HG02763 (cell line): ENCODE measurements at regions not wholly inside any gene's neighbourhood (a gene's known extent, or its start where the extent isn't known, plus 50 kb on each side); places are given as distances from the start of the nearest gene placed in this dataset.
"Not testable (repeated sequence)": the region's sequence is repeated elsewhere in the genome, so short reads cannot be mapped to it uniquely, and the experiment has no call there.

Source experiments
- ATAC-seq: cut with Tn5 transposase; IDR thresholded peaks from one replicate; pipeline ENCODE4 v1.9.1; 2021; ENCODE audit warnings: mild to moderate bottlenecking, moderate library complexity; ENCODE audit not compliant: unreplicated experiment

- no peak for ATAC-seq
These were observed 224.7 kb downstream of the ZIC5 start for GRCh38 chr13:99746637-99747402.

DNA sequence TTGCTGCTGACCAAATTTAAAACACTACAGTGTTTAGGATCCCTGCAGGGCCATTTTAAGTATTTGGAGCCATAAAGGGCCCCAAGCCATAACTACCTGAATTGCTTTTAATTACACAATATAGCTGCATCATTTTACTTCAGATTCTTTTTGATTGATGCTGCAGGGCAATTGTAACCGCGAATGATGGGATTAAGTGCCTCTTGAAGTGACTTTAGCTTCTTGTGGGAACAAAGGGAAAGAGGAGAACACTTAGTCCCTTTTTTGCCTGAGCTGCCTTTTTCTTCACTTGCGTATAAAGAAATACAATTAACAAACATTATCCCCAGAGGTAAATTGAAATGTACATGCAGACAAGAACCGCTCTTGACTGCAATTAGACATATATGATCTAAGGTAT lies 228.5 kb downstream of the ZIC5 start:
- ATAC-seq, result no peak

GRCh38 chr13:99741960-99742359 lies 229.6 kb downstream of the ZIC5 start:
- ATAC-seq, result no peak

DNA sequence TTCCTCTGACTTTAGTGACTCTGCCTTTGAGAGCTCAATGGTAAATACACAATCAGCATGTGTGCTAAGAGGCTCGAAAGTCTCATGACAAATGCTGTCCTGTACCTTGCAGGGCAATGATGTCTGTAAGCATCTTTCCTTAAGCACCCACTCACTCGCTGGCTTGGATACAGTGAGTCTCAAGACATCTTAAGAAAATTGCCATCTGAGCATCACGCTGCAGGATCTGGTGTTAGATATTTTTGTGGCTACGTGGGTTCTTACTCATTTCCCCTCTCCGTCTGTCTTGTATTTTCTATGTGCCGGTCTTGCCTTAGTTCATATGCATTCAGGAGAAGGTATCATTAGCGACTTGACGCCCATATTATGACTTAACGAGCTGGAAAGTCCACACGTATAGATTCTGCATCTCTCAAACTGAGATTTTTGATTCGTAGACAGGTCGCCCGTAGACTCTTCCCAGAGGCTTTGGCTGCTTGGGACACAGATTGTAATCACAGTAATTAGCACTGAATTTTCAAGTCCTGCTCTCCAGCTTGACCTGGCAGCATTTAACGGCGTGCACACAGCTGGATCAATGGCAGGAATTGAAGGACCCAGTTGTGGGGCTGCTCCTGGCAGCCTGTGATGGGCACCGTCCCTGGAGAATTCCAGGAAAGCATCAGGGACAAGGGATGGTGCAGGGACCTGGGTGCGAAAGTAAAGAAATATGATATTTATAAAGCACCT lies 231.2 kb downstream of the ZIC5 start:
- ATAC-seq, result no peak

DNA sequence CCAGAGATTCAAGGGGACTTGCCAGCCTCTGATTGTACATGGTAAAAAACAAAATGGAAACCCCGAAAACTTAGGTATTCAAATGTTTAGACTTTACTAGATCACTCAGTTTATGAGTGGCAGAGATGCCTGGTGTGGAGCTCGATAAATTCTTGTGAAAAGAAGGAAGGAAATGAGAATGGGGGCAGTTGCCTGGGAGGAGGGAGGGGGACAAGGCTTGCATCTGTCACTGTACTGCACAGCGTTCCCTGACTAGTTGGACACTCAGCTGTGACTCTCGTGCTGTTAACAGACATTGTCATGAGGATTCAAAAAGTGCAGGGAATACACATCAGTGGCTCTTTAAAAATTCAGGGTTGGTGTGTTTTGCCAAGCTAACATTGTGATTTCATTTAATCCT lies 232.9 kb downstream of the ZIC5 start:
- ATAC-seq, result no peak

- ATAC-seq, result no peak
These were observed 233.9 kb downstream of the ZIC5 start for GRCh38 chr13:99737481-99738245.

GRCh38 chr13:99736541-99736940 lies 235.0 kb downstream of the ZIC5 start:
- no peak for ATAC-seq

DNA sequence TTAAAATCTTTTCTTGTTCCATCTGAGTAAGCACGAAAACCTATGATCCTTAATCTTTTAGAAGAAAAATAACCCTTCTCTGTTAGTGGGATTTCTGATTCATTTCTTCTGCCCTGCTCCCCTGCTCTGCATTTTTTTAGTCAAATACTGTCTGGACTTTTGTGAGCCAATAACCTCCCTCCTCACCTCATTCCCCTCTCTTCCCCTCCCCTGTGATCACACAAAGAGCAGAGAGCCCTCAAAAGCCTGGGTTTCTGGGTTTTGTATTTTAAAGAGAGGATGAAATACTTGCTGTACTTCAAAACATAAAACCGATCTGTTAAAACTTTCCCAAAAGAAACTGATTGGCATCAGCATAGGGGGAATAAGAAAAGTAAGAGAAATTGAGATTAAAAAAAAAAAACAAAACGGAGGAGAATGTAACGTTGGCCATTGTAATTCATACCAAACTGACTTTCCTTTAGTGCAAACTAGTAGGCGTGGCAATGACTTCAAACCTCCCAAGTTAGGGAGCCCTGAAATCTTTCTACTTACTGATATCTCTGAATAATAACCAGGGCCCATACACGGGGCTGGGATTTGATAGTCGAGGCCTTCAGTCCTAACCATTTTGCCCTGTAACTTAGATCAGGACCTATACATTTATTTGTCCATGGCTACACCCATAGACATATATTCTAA lies 232.9 kb downstream of the TM9SF2 start:
- ATAC-seq, result no peak

- no peak for ATAC-seq
These were observed 232.1 kb downstream of the TM9SF2 start for GRCh38 chr13:99733346-99733745.

GRCh38 chr13:99731747-99732146 lies 230.5 kb downstream of the TM9SF2 start:
- no peak for ATAC-seq

- ATAC-seq, result no peak
These were observed 229.1 kb downstream of the TM9SF2 start for GRCh38 chr13:99730403-99730802.

- ATAC-seq, result no peak
These were observed 228.5 kb downstream of the TM9SF2 start for GRCh38 chr13:99729745-99730144.

GRCh38 chr13:99727651-99728050 lies 226.4 kb downstream of the TM9SF2 start:
- not testable (repeated sequence) for ATAC-seq

GRCh38 chr13:99726282-99726894 lies 225.1 kb downstream of the TM9SF2 start:
- no peak for ATAC-seq

DNA sequence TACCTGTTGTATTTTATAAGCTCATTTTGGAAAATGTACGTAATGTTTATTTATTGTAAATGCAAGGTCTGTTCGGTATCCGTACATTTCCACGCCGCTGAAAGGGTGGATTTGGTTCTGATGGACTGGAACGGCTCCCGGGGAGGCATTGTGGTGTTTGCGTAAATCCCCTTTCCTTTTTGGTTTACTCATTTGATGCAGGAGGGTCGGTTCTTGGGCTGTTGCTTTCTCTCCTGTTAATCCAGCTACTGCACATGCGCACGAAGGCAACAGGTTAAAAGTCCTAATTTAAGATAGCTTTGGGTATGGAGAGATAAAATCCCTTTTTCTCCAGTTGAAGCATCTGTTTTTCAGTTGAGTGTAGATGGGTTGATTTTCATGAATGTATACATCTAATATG lies 224.4 kb downstream of the TM9SF2 start:
- ATAC-seq, result no peak

- ATAC-seq, result no peak
These were observed 223.6 kb downstream of the TM9SF2 start for GRCh38 chr13:99724633-99725517.

- no peak for ATAC-seq
These were observed 222.6 kb downstream of the TM9SF2 start for GRCh38 chr13:99723878-99724277.

- ATAC-seq, result no peak
These were observed 221.7 kb downstream of the TM9SF2 start for GRCh38 chr13:99722931-99723330.

DNA sequence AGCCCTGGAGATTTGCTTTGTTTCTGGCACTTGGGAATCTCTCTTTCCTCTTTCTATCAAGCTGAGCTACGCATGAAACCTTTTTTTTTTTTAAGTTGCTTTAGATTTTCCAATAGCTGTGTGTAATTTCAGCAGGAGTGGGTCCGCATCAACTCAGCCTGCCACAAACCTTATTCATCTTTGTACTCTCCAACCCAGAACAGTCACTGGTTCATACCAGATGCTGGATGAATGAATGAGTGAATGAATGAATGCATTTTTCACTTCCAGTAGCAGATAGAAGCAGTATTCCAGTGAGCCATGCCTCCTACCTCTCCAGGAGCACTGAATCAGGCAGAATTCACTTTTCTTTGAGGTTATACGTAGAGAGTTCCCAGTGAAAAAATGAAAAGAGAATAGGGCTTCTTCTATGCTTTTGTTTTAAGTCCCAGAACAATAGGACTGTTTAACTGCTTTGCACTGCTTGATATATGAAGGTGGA lies 221.1 kb downstream of the TM9SF2 start:
- ATAC-seq, result no peak
